B cell (primary cell): ENCODE measurements at regions not wholly inside any gene's neighbourhood (a gene's known extent, or its start where the extent isn't known, plus 50 kb on each side); places are given as distances from the start of the nearest gene placed in this dataset.

Experiments used
- ATAC-seq: fragments of 200-7000 bp; cut with Tn5 transposase; one replicate; pipeline ENCODE4 v1.10.0; 2021; ENCODE audit warnings: low read depth, mild to moderate bottlenecking, moderate number of reproducible peaks, moderate library complexity
- CTCF ChIA-PET: fragments of 350-600 bp; sonication (Branson Sonifier 250); formaldehyde crosslinking; loops from one replicate; lab custom pipeline; 2021; ENCODE audit warnings: antibody characterized with exemption, inconsistent platforms; lab: Charles Lee
- POLR2A ChIA-PET: fragments of 350-600 bp; sonication (Branson Sonifier 250); formaldehyde crosslinking; loops from one replicate; lab custom pipeline; 2021; ENCODE audit warnings: antibody characterized with exemption; lab: Charles Lee
- DNase-seq: peaks from one replicate; pipeline ENCODE4 v3.0.0; 2013
- H2AFZ ChIP-seq: 2 replicates; pipeline ENCODE4 v1.6.1; 2012; ENCODE audit warnings: mild to moderate bottlenecking, low read depth, low read length; ENCODE audit not compliant: insufficient read depth, poor library complexity, severe bottlenecking
- H3K27ac ChIP-seq, 2 donors: 1 replicate in 1 of 2; 2 replicates in 1 of 2; pipeline ENCODE4 v1.5.1; 2012 to 2013; ENCODE audit warnings: low read length in 2 of 2, mild to moderate bottlenecking in 2 of 2, moderate library complexity in 1 of 2
- H3K27me3 ChIP-seq, 4 experiments: fragments of 200-600 bp in 1 of 4; sonication (generic) in 1 of 4; replicated peaks in 1 of 4; 1 replicate in 2 of 4; 2 replicates in 2 of 4; pipeline versions ENCODE4 v1.6.1 to v1.7.0; 2013 to 2016; ENCODE audit warnings: low read length in 3 of 4, mild to moderate bottlenecking in 2 of 4, mixed read lengths in 1 of 4, moderate library complexity in 1 of 4; ENCODE audit not compliant: insufficient read depth in 4 of 4, control insufficient read depth in 3 of 4; ENCODE audit errors: control extremely low read depth in 1 of 4
- H3K36me3 ChIP-seq, 2 experiments: replicated peaks in 1 of 2; 1 replicate in 1 of 2; 2 replicates in 1 of 2; pipeline versions ENCODE4 v1.6.1 to v1.7.1; 2013; ENCODE audit warnings: low read length in 1 of 2; ENCODE audit not compliant: insufficient read depth in 2 of 2, control insufficient read depth in 1 of 2; ENCODE audit errors: control extremely low read depth in 1 of 2, extremely low read depth in 1 of 2
- H3K4me1 ChIP-seq, 2 donors: fragments of 200-600 bp in 1 of 2; sonication (generic) in 1 of 2; 1 replicate in 1 of 2; 2 replicates in 1 of 2; pipeline versions ENCODE4 v1.5.1 to v1.6.1; 2013 to 2017; ENCODE audit warnings: low read length in 2 of 2; ENCODE audit not compliant: control insufficient read depth in 2 of 2, insufficient read depth in 2 of 2
- H3K4me2 ChIP-seq: replicated peaks from 2 replicates; pipeline ENCODE3; 2012; ENCODE audit warnings: mild to moderate bottlenecking, low read depth, low read length; ENCODE audit not compliant: poor library complexity, severe bottlenecking
- H3K4me3 ChIP-seq, 5 experiments: fragments of 200-600 bp in 1 of 5; sonication (generic) in 1 of 5; 1 replicate in 3 of 5; 2 replicates in 2 of 5; pipeline versions ENCODE4 v1.5.1 to v1.7.0; 2011 to 2016; ENCODE audit warnings: low read length in 4 of 5, mild to moderate bottlenecking in 4 of 5, low read depth in 2 of 5, control low read depth in 1 of 5, moderate library complexity in 1 of 5; ENCODE audit not compliant: insufficient read depth in 1 of 5; ENCODE audit errors: control extremely low read depth in 1 of 5, extremely low read depth in 1 of 5
- H3K79me2 ChIP-seq: fragments of 200-600 bp; sonication (generic); one replicate; pipeline ENCODE4 v1.6.0; 2016; ENCODE audit warnings: low read length; ENCODE audit not compliant: control insufficient read depth, insufficient read depth
- H3K9ac ChIP-seq: fragments of 200-600 bp; sonication (generic); 2 replicates; pipeline ENCODE4 v1.6.1; 2017; ENCODE audit warnings: mild to moderate bottlenecking, low read length, moderate library complexity
- H3K9me3 ChIP-seq, 3 donors: one replicate each; pipeline versions ENCODE4 v1.6.1 to v1.7.1; 2013; ENCODE audit warnings: low read length in 2 of 3; ENCODE audit not compliant: control insufficient read depth in 2 of 3, insufficient read depth in 1 of 3; ENCODE audit errors: control extremely low read depth in 1 of 3
- H4K20me1 ChIP-seq: 2 replicates; pipeline ENCODE4 v1.6.0; 2012; ENCODE audit warnings: mild to moderate bottlenecking, low read length; ENCODE audit not compliant: insufficient read depth, control insufficient read depth, poor library complexity, severe bottlenecking
- H3K27ac Mint-ChIP-seq: one replicate; pipeline ENCODE4 v1.8.0; 2021; ENCODE audit warnings: mixed read lengths
- H3K27me3 Mint-ChIP-seq: one replicate; pipeline ENCODE4 v1.8.0; 2021; ENCODE audit warnings: mixed read lengths
- H3K4me1 Mint-ChIP-seq: one replicate; pipeline ENCODE4 v1.8.0; 2021; ENCODE audit warnings: mixed read lengths
- H3K4me3 Mint-ChIP-seq: one replicate; pipeline ENCODE4 v1.8.0; 2021; ENCODE audit warnings: mixed read lengths
- H3K9me3 Mint-ChIP-seq: one replicate; pipeline ENCODE4 v1.8.0; 2022; ENCODE audit warnings: mixed read lengths; ENCODE audit not compliant: insufficient read depth
- EZH2 ChIP-seq: IDR thresholded peaks from 2 replicates; pipeline ENCODE4 v1.6.1; 2012; ENCODE audit warnings: borderline replicate concordance, low read depth, mild to moderate bottlenecking, moderate library complexity, low read length; ENCODE audit not compliant: insufficient read depth, poor library complexity, severe bottlenecking
- WGBS: methylation state at CpG from one replicate; pipeline ENCODE4 v1.1.5; 2013; ENCODE audit warnings: missing lambda C conversion rate; ENCODE audit not compliant: insufficient coverage; 5-methylcytosine and 5-hydroxymethylcytosine counted together
- intact Hi-C: fragments of 100-400 bp; cut with micrococcal nuclease; formaldehyde crosslinking; loops from one replicate; pipeline ENCODE4 v1.10.0; 2022
- TF ChIP-seq, protein P1 (sequence below): fragments of 200-600 bp; IDR thresholded peaks from one replicate; pipeline ENCODE4 v1.8.0; 2022; ENCODE audit warnings: antibody characterized with exemption, mild to moderate bottlenecking

DNA sequence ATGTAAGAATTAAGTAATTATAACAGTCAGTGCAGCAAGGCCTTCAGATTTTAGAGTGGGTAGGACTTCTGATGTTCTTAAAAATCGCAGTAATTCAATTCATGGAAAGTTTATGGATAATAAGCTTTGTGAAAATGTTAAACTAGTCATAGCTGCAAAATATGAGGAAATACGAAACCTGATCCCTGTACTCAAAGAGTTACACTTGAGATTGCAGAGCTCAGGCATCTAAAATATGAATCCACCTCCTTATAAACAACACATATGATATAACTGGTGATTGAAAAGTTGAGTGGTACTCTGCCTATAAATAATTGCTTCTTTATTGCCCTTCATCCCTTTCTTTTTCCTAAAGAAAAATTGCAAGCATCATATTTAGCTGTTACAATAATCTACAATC, 473.3 kb downstream of the OTOL1 start:
- no peak overlapping the region for H3K27ac ChIP-seq
- no peaks in the 10 kb centered on the region for H3K79me2 ChIP-seq
- peaks cover 0 to 6% (median 0%) of the 10 kb centered on the region in 3 donors for H3K9me3 ChIP-seq
- no peaks in the 10 kb centered on the region for H3K36me3 ChIP-seq
- Mint-ChIP-seq H3K4me3 (no peak overlapping the region), H3K27ac (no peak overlapping the region), H3K4me1 (no peaks in the 10 kb centered on the region), H3K9me3 (peaks cover 2% of the 10 kb centered on the region), H3K27me3 (no peaks in the 10 kb centered on the region)
- no peaks in the 10 kb centered on the region for H4K20me1 ChIP-seq
- intact Hi-C loops = no loop called here
- POLR2A ChIA-PET = no interaction called here
- CTCF ChIA-PET = no interaction called here
- no peaks in the 10 kb centered on the region for H3K4me1 ChIP-seq
- H3K4me2 ChIP-seq = no peak overlapping the region
- DNase-seq (no peak), ATAC-seq (no peak)
- no CpG with 5 or more reads among the region's 2 CpGs for WGBS
- no peak overlapping the region for H3K4me3 ChIP-seq
- no peak overlapping the region for H3K9ac ChIP-seq
- TF ChIP-seq, protein P1, sequence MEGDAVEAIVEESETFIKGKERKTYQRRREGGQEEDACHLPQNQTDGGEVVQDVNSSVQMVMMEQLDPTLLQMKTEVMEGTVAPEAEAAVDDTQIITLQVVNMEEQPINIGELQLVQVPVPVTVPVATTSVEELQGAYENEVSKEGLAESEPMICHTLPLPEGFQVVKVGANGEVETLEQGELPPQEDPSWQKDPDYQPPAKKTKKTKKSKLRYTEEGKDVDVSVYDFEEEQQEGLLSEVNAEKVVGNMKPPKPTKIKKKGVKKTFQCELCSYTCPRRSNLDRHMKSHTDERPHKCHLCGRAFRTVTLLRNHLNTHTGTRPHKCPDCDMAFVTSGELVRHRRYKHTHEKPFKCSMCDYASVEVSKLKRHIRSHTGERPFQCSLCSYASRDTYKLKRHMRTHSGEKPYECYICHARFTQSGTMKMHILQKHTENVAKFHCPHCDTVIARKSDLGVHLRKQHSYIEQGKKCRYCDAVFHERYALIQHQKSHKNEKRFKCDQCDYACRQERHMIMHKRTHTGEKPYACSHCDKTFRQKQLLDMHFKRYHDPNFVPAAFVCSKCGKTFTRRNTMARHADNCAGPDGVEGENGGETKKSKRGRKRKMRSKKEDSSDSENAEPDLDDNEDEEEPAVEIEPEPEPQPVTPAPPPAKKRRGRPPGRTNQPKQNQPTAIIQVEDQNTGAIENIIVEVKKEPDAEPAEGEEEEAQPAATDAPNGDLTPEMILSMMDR = no peak
- no peak for TF ChIP-seq EZH2
- H2AFZ ChIP-seq = no peak overlapping the region
- no peaks in the 10 kb centered on the region for H3K27me3 ChIP-seq

DNA sequence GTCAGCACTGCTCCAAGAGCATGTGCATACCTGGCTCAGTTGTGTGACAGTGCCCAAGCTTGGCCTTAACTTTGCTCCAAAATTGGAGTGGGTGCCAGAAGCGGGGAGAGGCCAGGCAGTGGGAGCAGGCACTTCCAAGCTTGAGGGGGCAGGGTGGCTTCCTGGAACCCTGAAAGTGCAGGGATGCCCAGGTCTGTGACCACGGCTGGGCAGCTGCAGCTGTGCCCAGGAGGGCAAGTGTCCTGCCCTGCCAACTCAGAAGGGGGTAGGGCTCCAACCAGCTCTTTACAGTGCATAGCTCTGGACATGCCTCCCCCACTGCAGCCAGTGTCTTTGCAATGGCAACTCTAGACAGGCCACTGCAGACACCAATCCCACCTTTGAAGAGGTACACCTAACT, 478.6 kb downstream of the OTOL1 start:
- Histone ChIP-seq H3K9me3 (peaks cover 0 to 26% (median 0%) of the 10 kb centered on the region in 3 donors), H3K9ac (no peak overlapping the region), H3K27ac (no peak overlapping the region), H3K4me2 (no peak overlapping the region), H3K4me1 (no peaks in the 10 kb centered on the region), H3K4me3 (no peak overlapping the region), H3K27me3 (no peaks in the 10 kb centered on the region), H3K79me2 (no peaks in the 10 kb centered on the region), H4K20me1 (no peaks in the 10 kb centered on the region), H3K36me3 (no peaks in the 10 kb centered on the region), H2AFZ (no peak overlapping the region)
- H3K27ac Mint-ChIP-seq = no peak overlapping the region
- WGBS = 77% methylated on average over 2 of the region's 2 CpGs
- H3K4me1 Mint-ChIP-seq = no peaks in the 10 kb centered on the region
- no peak overlapping the region for H3K4me3 Mint-ChIP-seq
- no peak for ATAC-seq
- POLR2A ChIA-PET = no interaction called here
- TF ChIP-seq, protein P1 = no peak
- no peak for TF ChIP-seq EZH2
- no peaks in the 10 kb centered on the region for H3K9me3 Mint-ChIP-seq
- intact Hi-C loops = no loop called here
- CTCF ChIA-PET = no interaction called here
- H3K27me3 Mint-ChIP-seq = no peaks in the 10 kb centered on the region
- DNase-seq = no peak
